Neural crest cell (in vitro differentiated cells): ENCODE measurements at regions not wholly inside any gene's neighbourhood (a gene's known extent, or its start where the extent isn't known, plus 50 kb on each side); places are given as distances from the start of the nearest gene placed in this dataset.

Source experiments
- DNase-seq: peaks from one replicate; pipeline ENCODE4 v3.0.0; 2021; ENCODE audit warnings: low read depth, mixed read lengths, low spot score
- H3K27ac Mint-ChIP-seq: one replicate; pipeline ENCODE4 v1.8.0; 2021; ENCODE audit warnings: mild to moderate bottlenecking, mixed read lengths; ENCODE audit not compliant: unreplicated experiment
- H3K27me3 Mint-ChIP-seq: 2 replicates; pipeline ENCODE4 v1.8.0; 2021; ENCODE audit warnings: low read depth, mild to moderate bottlenecking, mixed read lengths
- H3K36me3 Mint-ChIP-seq: 2 replicates; pipeline ENCODE4 v1.8.0; 2021; ENCODE audit warnings: low read depth, mild to moderate bottlenecking, mixed read lengths
- H3K4me1 Mint-ChIP-seq: 2 replicates; pipeline ENCODE4 v1.8.0; 2021; ENCODE audit warnings: mixed read lengths
- H3K4me3 Mint-ChIP-seq: one replicate; pipeline ENCODE4 v1.8.0; 2021; ENCODE audit warnings: mild to moderate bottlenecking, mixed read lengths
- H3K9me3 Mint-ChIP-seq: 2 replicates; pipeline ENCODE4 v1.8.0; 2021; ENCODE audit warnings: mixed read lengths
- CTCF ChIP-seq: fragments of 200-600 bp; sonication (generic); conservative IDR thresholded peaks from 2 replicates; pipeline ENCODE4 v1.5.0; 2021; ENCODE audit warnings: antibody characterized with exemption, mild to moderate bottlenecking

DNA sequence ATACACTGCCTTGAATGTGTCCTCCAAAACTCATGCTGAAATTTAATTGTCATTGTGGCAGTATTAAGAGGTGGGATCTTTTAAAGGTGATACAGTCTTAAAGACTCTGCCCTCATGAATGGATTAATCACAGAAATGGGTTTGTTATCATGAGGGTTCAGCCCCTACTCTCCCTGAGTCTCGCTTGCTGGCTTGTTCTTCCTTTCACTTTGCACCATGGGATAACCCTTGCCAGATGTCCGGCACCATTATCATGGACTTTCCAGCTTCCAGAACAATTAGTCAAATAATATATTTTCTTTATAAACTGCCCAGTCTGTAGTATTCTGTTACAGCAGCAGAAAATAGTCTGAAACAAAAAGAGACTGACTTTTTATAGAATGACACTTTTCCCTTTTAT is 67.9 kb upstream of the TENT5A start:
- no peak overlapping the region for H3K4me3 Mint-ChIP-seq
- no peak overlapping the region for H3K27ac Mint-ChIP-seq
- H3K9me3 Mint-ChIP-seq = no peaks in the 10 kb centered on the region
- no peak for DNase-seq
- TF ChIP-seq CTCF = no peak
- H3K36me3 Mint-ChIP-seq = no peaks in the 10 kb centered on the region
- peaks cover 14% of the 10 kb centered on the region for H3K4me1 Mint-ChIP-seq
- H3K27me3 Mint-ChIP-seq = no peaks in the 10 kb centered on the region

GRCh38 chr6:81819767-81820166 is 67.3 kb upstream of the TENT5A start:
- no peaks in the 10 kb centered on the region for H3K27me3 Mint-ChIP-seq
- no peak overlapping the region for H3K27ac Mint-ChIP-seq

GRCh38 chr6:81818901-81819361 is 66.5 kb upstream of the TENT5A start:
- TF ChIP-seq CTCF = no peak
- no peaks in the 10 kb centered on the region for H3K36me3 Mint-ChIP-seq
- H3K4me1 Mint-ChIP-seq = peaks cover 15% of the 10 kb centered on the region
- DNase-seq = no peak
- no peaks in the 10 kb centered on the region for H3K27me3 Mint-ChIP-seq
- H3K4me3 Mint-ChIP-seq = no peak overlapping the region
- H3K9me3 Mint-ChIP-seq = no peaks in the 10 kb centered on the region
- no peak overlapping the region for H3K27ac Mint-ChIP-seq

More at GRCh38 chr6:81819767-81820166, 67.3 kb upstream of the TENT5A start:
- no peaks in the 10 kb centered on the region for H3K9me3 Mint-ChIP-seq
- no peak overlapping the region for H3K4me3 Mint-ChIP-seq
- TF ChIP-seq CTCF = no peak
- no peak for DNase-seq
- no peaks in the 10 kb centered on the region for H3K36me3 Mint-ChIP-seq
- peaks cover 15% of the 10 kb centered on the region for H3K4me1 Mint-ChIP-seq

DNA sequence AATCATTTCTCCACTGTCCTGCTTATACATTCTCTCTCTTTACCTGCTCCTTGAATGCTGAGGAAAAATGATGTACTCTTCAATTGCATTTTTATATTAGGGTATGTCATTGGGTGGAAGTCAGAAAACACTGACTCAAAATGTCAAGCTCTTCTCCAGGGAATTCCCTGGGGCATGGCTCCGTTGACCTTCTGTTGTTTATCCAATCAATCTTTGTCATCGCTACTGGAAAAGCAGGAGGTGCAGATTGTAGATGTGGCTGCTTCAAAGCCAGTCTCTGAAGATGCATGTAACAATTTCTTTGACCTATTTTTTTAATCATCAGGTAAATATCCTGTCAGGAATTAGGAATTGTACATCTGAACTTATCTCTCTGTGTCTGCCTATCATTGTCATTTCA is 63.9 kb upstream of the TENT5A start:
- no peak for DNase-seq
- H3K9me3 Mint-ChIP-seq = no peaks in the 10 kb centered on the region
- H3K36me3 Mint-ChIP-seq = no peaks in the 10 kb centered on the region
- peaks cover 15% of the 10 kb centered on the region for H3K4me1 Mint-ChIP-seq
- no peak for TF ChIP-seq CTCF
- no peak overlapping the region for H3K27ac Mint-ChIP-seq
- H3K27me3 Mint-ChIP-seq = no peaks in the 10 kb centered on the region
- no peak overlapping the region for H3K4me3 Mint-ChIP-seq

- H3K27me3 Mint-ChIP-seq = no peaks in the 10 kb centered on the region
- H3K9me3 Mint-ChIP-seq = no peaks in the 10 kb centered on the region
- peaks cover 15% of the 10 kb centered on the region for H3K4me1 Mint-ChIP-seq
- no peaks in the 10 kb centered on the region for H3K36me3 Mint-ChIP-seq
- H3K4me3 Mint-ChIP-seq = no peak overlapping the region
- no peak overlapping the region for H3K27ac Mint-ChIP-seq
- no peak for DNase-seq
- no peak for TF ChIP-seq CTCF
Observed at GRCh38 chr6:81814370-81815076, 62.0 kb upstream of the TENT5A start.
